GM18861 (cell line): ENCODE measurements at regions not wholly inside any gene's neighbourhood (a gene's known extent, or its start where the extent isn't known, plus 50 kb on each side); places are given as distances from the start of the nearest gene placed in this dataset.

ENCODE experiments used
- ATAC-seq: cut with Tn5 transposase; IDR thresholded peaks from one replicate; pipeline ENCODE4 v1.9.1; 2021; ENCODE audit not compliant: unreplicated experiment

DNA sequence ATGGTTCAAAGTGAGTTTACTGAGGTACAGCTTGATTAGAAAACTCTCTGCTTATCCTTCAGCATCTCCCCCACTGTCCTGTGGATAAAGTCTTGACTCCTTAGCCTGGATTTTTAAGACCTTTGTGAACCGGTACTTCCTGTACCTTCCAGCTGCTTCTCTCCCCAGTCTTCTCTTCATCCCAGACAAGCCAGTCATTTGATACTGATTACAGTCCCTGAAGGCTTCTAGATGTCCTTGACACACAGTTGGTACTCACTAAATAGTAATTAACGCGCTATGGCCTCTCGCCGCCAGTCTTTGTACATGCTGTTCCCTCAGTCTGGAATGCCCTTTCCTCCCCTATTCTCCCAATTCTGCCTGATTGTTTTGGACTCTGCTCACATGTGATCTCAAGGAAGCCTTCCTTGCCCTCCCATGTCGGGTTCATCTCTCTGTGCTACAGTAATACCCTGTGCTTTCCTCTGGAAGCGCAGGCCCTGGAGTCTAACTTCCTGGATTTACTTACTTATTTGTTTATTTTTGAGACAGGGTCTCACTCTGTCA, 50.6 kb upstream of the PTGR2 start:
- ATAC-seq = no peak

DNA sequence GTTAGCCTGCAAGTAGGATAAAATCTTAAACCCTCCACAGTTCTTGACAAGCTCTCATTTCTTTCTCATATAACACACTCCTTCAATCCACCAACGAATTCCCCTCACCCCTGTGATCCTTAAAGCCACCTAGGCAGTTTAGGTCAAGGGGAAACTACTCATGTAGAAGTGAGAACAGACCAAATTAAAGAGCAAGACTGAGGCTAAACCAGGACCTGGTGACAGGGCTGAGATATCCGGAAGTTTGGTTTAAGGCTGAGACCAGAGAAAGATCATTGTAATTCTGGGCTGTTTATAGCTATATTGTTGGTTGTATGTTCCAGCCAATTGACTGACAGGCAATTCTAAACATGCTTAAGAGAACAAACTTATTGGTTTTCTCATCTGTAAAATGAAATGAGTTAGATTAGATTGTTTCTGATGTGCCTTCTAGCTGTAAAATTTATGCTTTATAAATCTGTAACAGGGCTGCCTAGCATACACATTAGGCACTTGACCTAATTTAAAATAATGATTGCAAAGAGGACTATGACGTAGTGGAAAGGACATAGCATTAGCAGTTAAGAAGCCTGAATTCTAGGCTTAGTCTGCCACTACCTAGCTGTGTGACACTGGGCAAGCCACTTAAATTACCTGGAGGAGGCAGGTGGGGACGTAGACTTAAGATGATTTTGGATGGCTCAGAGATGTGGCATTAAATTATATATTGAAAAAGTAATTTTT, 53.9 kb upstream of the PTGR2 start:
- no peak for ATAC-seq

GRCh38 chr14:73796893-73797542, 54.6 kb upstream of the PTGR2 start:
- ATAC-seq = no peak

DNA sequence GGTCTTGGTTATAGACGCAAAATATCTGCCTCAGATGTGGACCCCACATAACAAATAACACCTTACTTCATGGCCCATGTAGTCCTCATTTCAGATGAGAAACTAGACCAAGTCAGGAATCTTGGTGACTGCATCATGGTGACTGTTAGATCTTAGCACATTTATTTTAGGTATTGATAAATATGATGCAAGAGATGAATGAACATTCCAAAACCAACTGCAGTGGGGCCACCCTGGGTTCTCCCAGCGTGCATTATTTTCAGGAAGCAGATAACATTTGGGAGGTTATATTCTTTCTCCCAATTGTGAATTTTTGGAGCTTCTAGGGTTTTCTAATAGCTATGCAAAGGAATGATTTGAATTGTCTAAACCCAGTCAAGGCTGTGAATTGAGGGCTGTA, 55.2 kb upstream of the PTGR2 start:
- no peak for ATAC-seq

GRCh38 chr14:73795974-73796373, 55.7 kb upstream of the PTGR2 start:
- ATAC-seq = no peak

- no peak for ATAC-seq
Measured at GRCh38 chr14:73795466-73795865, 56.2 kb upstream of the PTGR2 start.

DNA sequence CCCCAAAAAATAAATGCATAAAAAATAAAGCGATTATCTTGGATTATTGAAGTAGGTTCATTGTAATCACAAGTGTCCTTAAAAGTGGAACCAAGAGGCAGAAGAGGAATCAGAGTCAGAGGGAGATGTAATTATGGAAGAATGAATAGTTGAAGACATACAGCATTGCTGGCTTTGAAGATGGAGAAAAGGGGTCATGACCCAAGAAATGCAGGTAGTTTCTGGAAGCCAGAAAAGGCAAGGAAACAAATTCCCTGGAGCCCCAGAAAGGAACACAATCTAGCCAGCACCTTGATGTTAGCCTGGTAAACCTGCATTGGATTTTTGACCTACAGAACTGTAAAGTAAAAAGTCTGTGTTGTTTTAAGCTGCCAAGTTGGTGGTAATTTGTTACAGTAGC, 57.5 kb upstream of the PTGR2 start:
- no peak for ATAC-seq

GRCh38 chr14:73792481-73792880, 59.1 kb upstream of the PTGR2 start:
- ATAC-seq = no peak

GRCh38 chr14:73789989-73790581, 61.5 kb upstream of the PTGR2 start:
- no peak for ATAC-seq

DNA sequence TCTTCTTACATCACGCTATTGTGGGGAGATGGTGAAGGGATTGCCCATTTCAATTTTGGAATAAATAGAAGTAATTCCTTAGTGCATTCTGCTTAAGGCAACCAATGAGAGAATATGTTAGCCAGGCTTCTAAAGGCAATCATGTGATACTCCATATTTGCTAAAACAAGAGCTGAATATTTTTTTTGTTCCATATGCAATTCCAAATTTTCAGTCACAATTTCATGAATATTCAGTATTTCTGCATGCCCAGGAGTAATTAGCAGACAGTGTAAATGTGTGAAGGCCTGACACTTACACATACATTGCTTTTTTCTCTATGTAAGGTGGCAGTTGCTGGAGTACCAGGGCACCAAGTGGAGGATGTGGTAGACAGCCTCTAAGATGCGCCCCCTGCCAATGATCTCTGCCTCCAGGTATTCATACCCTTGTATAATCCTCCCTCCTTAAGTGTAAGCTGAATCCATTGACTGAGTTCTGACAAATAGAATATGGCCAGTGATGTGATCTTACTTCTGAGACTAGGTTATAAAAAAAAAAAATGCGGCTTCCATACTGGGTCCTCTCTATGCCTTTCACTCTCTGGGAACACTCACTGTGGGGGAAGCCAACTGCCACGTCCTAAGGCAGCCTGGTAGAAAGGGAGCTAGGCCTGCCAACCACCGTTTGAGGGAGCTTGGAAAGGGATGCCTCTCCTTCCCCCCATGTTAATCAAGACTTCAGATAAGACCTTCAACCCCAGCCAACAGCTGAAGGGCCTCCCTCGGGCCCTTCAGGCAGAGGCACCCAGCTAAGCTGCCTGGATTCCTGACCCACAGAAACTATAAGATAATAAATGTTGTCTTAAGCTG, 62.7 kb upstream of the PTGR2 start:
- ATAC-seq = no peak

GRCh38 chr14:73788317-73788598, 63.4 kb upstream of the PTGR2 start:
- ATAC-seq = no peak

GRCh38 chr14:73787486-73788316, 63.9 kb upstream of the PTGR2 start:
- no peak for ATAC-seq

DNA sequence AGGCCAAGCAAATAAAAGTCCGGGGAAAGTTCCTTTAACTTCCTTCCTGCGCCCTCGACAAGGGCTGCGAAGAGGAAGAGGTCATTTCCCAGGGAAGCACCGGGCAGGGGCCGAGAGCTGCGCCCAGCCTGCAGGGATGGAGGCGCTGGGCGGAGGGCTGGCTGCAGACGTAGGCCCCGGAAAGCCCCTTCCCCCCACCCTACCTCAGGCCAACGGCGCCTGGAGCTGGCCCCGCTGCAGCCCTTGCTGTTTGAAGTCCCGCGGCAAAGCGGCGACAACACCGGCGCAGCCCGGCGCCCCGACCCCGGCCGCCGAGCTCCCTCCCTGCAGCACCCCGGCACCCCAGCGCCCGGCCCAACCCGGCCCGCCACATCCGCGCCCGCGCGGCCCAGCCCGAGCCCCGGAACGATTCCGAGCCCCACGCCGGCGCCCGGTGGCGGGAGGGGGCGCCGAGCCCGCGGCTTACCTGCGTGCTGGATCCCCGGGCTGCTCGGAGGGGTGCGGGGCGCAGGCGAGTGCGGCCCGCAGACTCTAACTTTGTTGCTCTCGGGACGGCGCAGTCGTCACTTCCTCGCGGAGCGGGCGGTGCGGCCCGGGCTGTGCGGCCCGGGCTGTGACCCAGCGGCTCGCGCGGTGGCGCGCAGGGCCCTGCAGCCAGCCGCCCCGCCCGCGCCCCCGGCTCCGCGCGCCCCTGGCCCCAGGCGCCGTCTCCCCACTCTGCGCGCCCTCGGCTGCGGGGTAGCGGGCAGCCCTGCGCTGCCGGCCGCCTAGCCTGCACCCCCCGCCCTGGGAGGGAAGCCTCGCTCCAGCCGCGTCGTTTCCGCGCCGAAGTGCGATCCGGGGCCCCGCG, 64.8 kb upstream of the PTGR2 start:
- ATAC-seq = peak; percentile 44

DNA sequence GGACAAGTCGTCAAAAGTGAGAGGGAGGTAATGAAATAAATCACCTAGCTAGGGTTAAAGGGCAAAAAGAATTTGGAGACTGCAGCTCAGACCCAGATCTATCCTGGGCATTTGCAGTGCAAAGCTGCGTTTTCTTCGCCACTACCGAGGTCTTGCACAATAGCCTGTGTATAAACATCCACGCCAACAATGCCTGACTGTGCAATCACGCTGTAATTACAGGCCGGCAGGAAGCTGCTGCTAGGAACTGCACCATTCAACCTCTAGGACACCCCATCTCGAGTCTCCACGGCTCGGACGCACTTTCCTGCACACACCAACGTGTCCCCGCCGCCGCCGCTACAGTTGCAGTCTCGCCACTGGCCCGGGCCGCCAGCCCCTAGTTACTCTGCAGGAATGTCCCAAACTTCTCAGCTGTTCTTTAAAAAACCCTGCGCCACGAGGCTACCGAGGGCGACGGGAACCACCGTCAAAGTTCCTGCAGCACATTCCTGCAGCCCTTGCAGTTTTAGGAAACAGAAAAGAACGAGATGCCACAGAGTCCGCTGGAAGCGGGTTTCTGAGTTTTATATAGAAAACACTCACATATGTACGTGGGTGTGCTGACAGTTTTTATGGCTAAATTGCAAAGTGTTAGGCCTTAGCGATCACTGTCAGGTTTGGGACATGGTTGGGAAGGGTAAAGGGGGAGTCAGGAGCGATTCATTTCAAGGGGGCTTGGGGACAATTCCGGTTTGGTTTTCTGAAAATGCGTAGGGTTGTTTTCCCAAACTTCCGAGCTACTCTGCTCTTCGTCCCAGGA, 65.6 kb upstream of the PTGR2 start:
- ATAC-seq = peak; percentile 31

GRCh38 chr14:73785336-73785833, 66.2 kb upstream of the PTGR2 start:
- ATAC-seq = peak; percentile 15

DNA sequence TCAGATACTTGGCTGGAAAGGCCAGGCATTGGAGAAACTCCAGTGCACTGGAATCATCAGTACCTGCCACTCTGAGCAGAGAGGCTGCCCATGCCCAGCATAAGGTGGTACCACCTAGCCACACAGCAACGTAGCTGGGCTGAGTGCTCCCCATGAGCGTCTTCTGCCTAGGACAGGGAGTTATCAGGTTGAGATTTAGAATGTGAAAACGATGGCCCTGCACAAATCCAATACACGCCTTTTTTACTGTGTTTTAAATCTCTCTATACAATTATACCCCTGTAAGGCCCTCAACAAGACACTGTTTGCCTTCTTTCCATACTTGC, 66.7 kb upstream of the PTGR2 start:
- no peak for ATAC-seq

- ATAC-seq = no peak
Measured at GRCh38 chr14:73784181-73784987, 67.2 kb upstream of the PTGR2 start.

GRCh38 chr14:73783107-73783727, 68.4 kb upstream of the PTGR2 start:
- ATAC-seq = no peak
